Liver (tissue), 8 donors: ENCODE measurements at regions not wholly inside any gene's neighbourhood (a gene's known extent, or its start where the extent isn't known, plus 50 kb on each side); places are given as distances from the start of the nearest gene placed in this dataset.

ENCODE experiments used
- DNase-seq: peaks from one replicate; pipeline ENCODE4 v3.0.0-alpha.2; 2017; ENCODE audit warnings: low spot score
- H3K27ac ChIP-seq, 2 donors: one replicate each; pipeline ENCODE4 v1.7.0; 2013; ENCODE audit warnings: inconsistent platforms in 2 of 2, low read length in 2 of 2, control low read depth in 1 of 2, low read depth in 1 of 2, mild to moderate bottlenecking in 1 of 2
- H3K27me3 ChIP-seq, 4 donors: one replicate each; pipeline versions ENCODE4 v1.6.1 to v1.7.0; 2013; ENCODE audit warnings: low read length in 3 of 4, inconsistent platforms in 1 of 4, mild to moderate bottlenecking in 1 of 4, moderate library complexity in 1 of 4; ENCODE audit not compliant: control insufficient read depth in 4 of 4, insufficient read depth in 4 of 4
- H3K36me3 ChIP-seq, 4 donors: one replicate each; pipeline versions ENCODE4 v1.6.1 to v1.7.0; 2013; ENCODE audit warnings: low read length in 3 of 4, mild to moderate bottlenecking in 3 of 4, low read depth in 1 of 4, moderate library complexity in 1 of 4; ENCODE audit not compliant: control insufficient read depth in 4 of 4, insufficient read depth in 3 of 4
- H3K4me1 ChIP-seq, 4 donors: one replicate each; pipeline versions ENCODE4 v1.6.1 to v1.7.0; 2013; ENCODE audit warnings: low read length in 3 of 4, mild to moderate bottlenecking in 3 of 4, moderate library complexity in 1 of 4; ENCODE audit not compliant: control insufficient read depth in 4 of 4, insufficient read depth in 4 of 4
- H3K4me3 ChIP-seq, 3 donors: one replicate each; pipeline versions ENCODE4 v1.6.1 to v1.7.0; 2013; ENCODE audit warnings: low read length in 3 of 3, control low read depth in 1 of 3, low read depth in 1 of 3, mild to moderate bottlenecking in 1 of 3
- H3K9ac ChIP-seq, 2 donors: one replicate each; pipeline ENCODE4 v1.7.0; 2013; ENCODE audit warnings: low read length in 2 of 2, mild to moderate bottlenecking in 2 of 2, moderate library complexity in 2 of 2, control low read depth in 1 of 2, low read depth in 1 of 2
- H3K9me3 ChIP-seq, 4 donors: one replicate each; pipeline versions ENCODE4 v1.6.1 to v1.7.0; 2013; ENCODE audit warnings: low read length in 3 of 4; ENCODE audit not compliant: control insufficient read depth in 4 of 4
- ATF3 ChIP-seq: IDR thresholded peaks from 2 replicates; pipeline ENCODE4 v1.6.1; 2016; ENCODE audit warnings: antibody characterized with exemption
- CTCF ChIP-seq: fragments of 150-350 bp; IDR thresholded peaks from 2 replicates; pipeline ENCODE4 v1.5.1; 2017; ENCODE audit warnings: improper control_type of control experiment, low read depth, low read length; ENCODE audit not compliant: missing input control
- EGR1 ChIP-seq, 2 donors: IDR thresholded peaks; 2 replicates each; pipeline ENCODE4 v1.6.1; 2016 to 2018; ENCODE audit warnings: antibody characterized with exemption in 2 of 2, low read depth in 2 of 2
- FOXA1 ChIP-seq: IDR thresholded peaks from 2 replicates; pipeline ENCODE4 v1.6.1; 2016; ENCODE audit warnings: antibody characterized with exemption
- FOXA2 ChIP-seq: IDR thresholded peaks from 2 replicates; pipeline ENCODE4 v1.6.1; 2016; ENCODE audit warnings: antibody characterized with exemption
- GABPA ChIP-seq, 2 donors: IDR thresholded peaks in 1 of 2; conservative IDR thresholded peaks in 1 of 2; 2 replicates each; pipeline ENCODE4 v1.6.1; 2016; ENCODE audit warnings: antibody characterized with exemption in 2 of 2, mild to moderate bottlenecking in 1 of 2, moderate library complexity in 1 of 2
- HNF4G ChIP-seq: IDR thresholded peaks from 2 replicates; pipeline ENCODE4 v1.6.1; 2016; ENCODE audit warnings: antibody characterized with exemption
- NR2F2 ChIP-seq: IDR thresholded peaks from 2 replicates; pipeline ENCODE4 v1.6.1; 2016; ENCODE audit warnings: antibody characterized with exemption
- RAD21 ChIP-seq, 2 donors: IDR thresholded peaks; 2 replicates each; pipeline ENCODE4 v1.6.1; 2016; ENCODE audit warnings: antibody characterized with exemption in 2 of 2, mild to moderate bottlenecking in 2 of 2
- REST ChIP-seq: IDR thresholded peaks from 2 replicates; pipeline ENCODE4 v1.6.1; 2016; ENCODE audit warnings: antibody characterized with exemption, mild to moderate bottlenecking
- SP1 ChIP-seq: IDR thresholded peaks from 2 replicates; pipeline ENCODE4 v1.6.1; 2018; ENCODE audit warnings: antibody characterized with exemption, mild to moderate bottlenecking
- WGBS: extraction: QIAGEN DNeasy Blood & Tissue Kit; methylation state at CpG from one replicate; pipeline ENCODE4 v1.1.7; 2013; 5-methylcytosine and 5-hydroxymethylcytosine counted together
- donor health status: healthy.
- donor health status: healthy.
- donor health status: healthy.
- donor health status: healthy.
- donor health status: healthy.

GRCh38 chr4:186341655-186342054 lies 75.7 kb downstream of the F11 start:
- no peak overlapping the region for H3K4me3 ChIP-seq
- no peak overlapping the region for H3K9ac ChIP-seq
- DNase-seq: no peak
- no peaks in the 10 kb centered on the region for H3K27me3 ChIP-seq
- TF ChIP-seq FOXA2 (no peak), GABPA (IDR thresholded peaks at IDR 0.05 in 1 of 2, conservative IDR thresholded peaks at IDR 0.05 in 1 of 2) (no peak), HNF4G (no peak), REST (no peak), EGR1 (IDR thresholded peaks at IDR 0.05; ENCODE audit: low read depth in 2 of 2) (no peak), FOXA1 (no peak), ATF3 (no peak), CTCF (no peak), RAD21 (IDR thresholded peaks at IDR 0.05) (no peak), SP1 (no peak), NR2F2 (no peak)
- H3K4me1 ChIP-seq: no peaks in the 10 kb centered on the region
- H3K36me3 ChIP-seq: no peaks in the 10 kb centered on the region
- H3K9me3 ChIP-seq: no peaks in the 10 kb centered on the region
- no peak overlapping the region for H3K27ac ChIP-seq
- WGBS: 89% methylated on average over 5 of the region's 5 CpGs
